HG03159 (cell line): ENCODE measurements at regions not wholly inside any gene's neighbourhood (a gene's known extent, or its start where the extent isn't known, plus 50 kb on each side); places are given as distances from the start of the nearest gene placed in this dataset.
A peak's percentile ranks its signal among the peaks of the same experiment; 100 is the strongest.

Experiments
- ATAC-seq: cut with Tn5 transposase; IDR thresholded peaks from one replicate; pipeline ENCODE4 v1.9.1; 2021; ENCODE audit warnings: mild to moderate bottlenecking, moderate library complexity; ENCODE audit not compliant: unreplicated experiment

- ATAC-seq, result no peak
Measured at GRCh38 chr6:151699719-151700118, 107.8 kb upstream of the ESR1 start.

GRCh38 chr6:151701911-151702562 is 105.4 kb upstream of the ESR1 start:
- ATAC-seq, result peak; percentile 69

GRCh38 chr6:151702851-151703658 is 104.4 kb upstream of the ESR1 start:
- ATAC-seq, result peak; percentile 48

- no peak for ATAC-seq
Measured at GRCh38 chr6:151704383-151704782, 103.1 kb upstream of the ESR1 start.

GRCh38 chr6:151705993-151706733 is 101.3 kb upstream of the ESR1 start:
- ATAC-seq, result no peak

- ATAC-seq, result no peak
Measured at GRCh38 chr6:151709329-151709728, 98.2 kb upstream of the ESR1 start.

- ATAC-seq, result no peak
Measured at GRCh38 chr6:151716526-151716932, 91.0 kb upstream of the ESR1 start.

- ATAC-seq, result no peak
Measured at GRCh38 chr6:151719070-151719469, 88.4 kb upstream of the ESR1 start.

- no peak for ATAC-seq
Measured at GRCh38 chr6:151721146-151721545, 86.3 kb upstream of the ESR1 start.

- no peak for ATAC-seq
Measured at GRCh38 chr6:151721671-151722070, 85.8 kb upstream of the ESR1 start.

GRCh38 chr6:151722342-151722741 is 85.1 kb upstream of the ESR1 start:
- no peak for ATAC-seq

GRCh38 chr6:151723152-151723551 is 84.3 kb upstream of the ESR1 start:
- ATAC-seq, result peak; percentile 69

GRCh38 chr6:151729829-151730495 is 77.5 kb upstream of the ESR1 start:
- ATAC-seq, result no peak

- no peak for ATAC-seq
Measured at GRCh38 chr6:151730496-151730870, 77.0 kb upstream of the ESR1 start.

- no peak for ATAC-seq
Measured at GRCh38 chr6:151731313-151731712, 76.2 kb upstream of the ESR1 start.

- no peak for ATAC-seq
Measured at GRCh38 chr6:151733680-151734320, 73.7 kb upstream of the ESR1 start.

- no peak for ATAC-seq
Measured at GRCh38 chr6:151738267-151738666, 69.2 kb upstream of the ESR1 start.

- no peak for ATAC-seq
Measured at GRCh38 chr6:151738960-151739359, 68.5 kb upstream of the ESR1 start.

- ATAC-seq, result no peak
Measured at GRCh38 chr6:151740820-151741219, 66.7 kb upstream of the ESR1 start.

- ATAC-seq, result no peak
Measured at GRCh38 chr6:151747896-151748295, 59.6 kb upstream of the ESR1 start.

- no peak for ATAC-seq
Measured at GRCh38 chr6:151749341-151749740, 58.1 kb upstream of the ESR1 start.
